HCT116 (cell line): ENCODE measurements at regions not wholly inside any gene's neighbourhood (a gene's known extent, or its start where the extent isn't known, plus 50 kb on each side); places are given as distances from the start of the nearest gene placed in this dataset.

ENCODE experiments used
- ATAC-seq: fragments of 200-7000 bp; cut with Tn5 transposase; 2 replicates; pipeline ENCODE4 v1.9.1; 2020; ENCODE audit warnings: mild to moderate bottlenecking, moderate library complexity
- BruUV-seq: library from RNA; stranded (reverse); fragments of 400-500 nt; replicated peaks from 2 replicates; lab custom pipeline; 2021; lab: Mats Ljungman, UMichigan
- CTCF ChIA-PET: fragments of 300-600 bp; sonication (Branson Sonifier 250); formaldehyde crosslinking; loops from one replicate; lab custom pipeline; 2021; ENCODE audit warnings: antibody characterized with exemption; lab: Charles Lee
- POLR2A ChIA-PET: fragments of 300-600, 350-600 bp; sonication (Branson Sonifier 250); formaldehyde crosslinking; loops from one replicate; lab custom pipeline; 2021; ENCODE audit warnings: antibody characterized with exemption; lab: Charles Lee
- RAD21 ChIA-PET, 2 experiments: fragments of 300-600 bp; sonication (Branson Sonifier 250); formaldehyde crosslinking; loops; one replicate each; lab custom pipeline; 2023; ENCODE audit warnings: low total read pairs in 2 of 2; ENCODE audit not compliant: uncharacterized antibody in 2 of 2, unreplicated experiment in 2 of 2, low non-redundant PET in 1 of 2; lab: Charles Lee
- DNase-seq: peaks from one replicate; pipeline ENCODE4 v3.0.0-alpha.2; 2010; ENCODE audit warnings: low read depth, low spot score
- H2AFZ ChIP-seq: fragments of 200-600 bp; shearing (Covaris generic), sonication (generic); 2 replicates; pipeline ENCODE4 v1.6.1; 2017; ENCODE audit warnings: low read depth, mixed run types, mixed read lengths, antibody characterized with exemption, low read length; ENCODE audit not compliant: poor library complexity, severe bottlenecking
- H3K27ac ChIP-seq: 2 replicates; pipeline ENCODE4 v1.5.1; 2012; ENCODE audit warnings: low read depth, low read length
- H3K27me3 ChIP-seq: fragments of 200-600 bp; sonication (generic); 2 replicates; pipeline ENCODE4 v1.6.1; 2016; ENCODE audit warnings: mixed run types, low read length, mixed read lengths; ENCODE audit not compliant: insufficient read depth
- H3K36me3 ChIP-seq, 2 experiments: fragments of 200-500 bp in 1 of 2; fragments of 200-600 bp in 1 of 2; sonication (Bioruptor generic) in 1 of 2; sonication (generic) in 1 of 2; 2 replicates each; pipeline versions ENCODE4 v1.5.1 to v1.6.1; 2014 to 2016; ENCODE audit warnings: low read length in 2 of 2, inconsistent platforms in 1 of 2, mixed read lengths in 1 of 2, mixed run types in 1 of 2; ENCODE audit not compliant: insufficient read depth in 2 of 2, control insufficient read depth in 1 of 2
- H3K4me1 ChIP-seq, 2 experiments: fragments of 200-600 bp in 1 of 2; sonication (generic) in 1 of 2; 2 replicates each; pipeline versions ENCODE4 v1.5.1 to v1.6.1; 2012 to 2017; ENCODE audit warnings: low read length in 2 of 2, inconsistent platforms in 1 of 2, mild to moderate bottlenecking in 1 of 2, mixed read lengths in 1 of 2, mixed run types in 1 of 2, moderate library complexity in 1 of 2; ENCODE audit not compliant: insufficient read depth in 2 of 2, control insufficient read depth in 1 of 2
- H3K4me2 ChIP-seq: fragments of 200-600 bp; sonication (generic); 2 replicates; pipeline ENCODE4 v1.6.1; 2017; ENCODE audit warnings: mixed run types, low read length, mixed read lengths
- H3K4me3 ChIP-seq, 2 experiments: fragments of 200-600 bp in 1 of 2; sonication (generic) in 1 of 2; replicated peaks in 1 of 2; 2 replicates each; pipeline ENCODE4 v1.5.1; 2011 to 2016; ENCODE audit warnings: low read length in 2 of 2, control low read depth in 1 of 2, low read depth in 1 of 2, mild to moderate bottlenecking in 1 of 2, mixed read lengths in 1 of 2, mixed run types in 1 of 2
- H3K79me2 ChIP-seq: fragments of 200-600 bp; sonication (generic); 2 replicates; pipeline ENCODE4 v1.6.1; 2017; ENCODE audit warnings: mild to moderate bottlenecking, mixed run types, low read length, moderate library complexity, mixed read lengths; ENCODE audit not compliant: insufficient read depth
- H3K9ac ChIP-seq: fragments of 200-600 bp; sonication (generic); 2 replicates; pipeline ENCODE4 v1.6.1; 2016; ENCODE audit warnings: low read length, mixed read lengths
- H3K9me2 ChIP-seq: fragments of 200-600 bp; sonication (generic), shearing (Covaris generic); 2 replicates; pipeline ENCODE4 v1.6.1; 2017; ENCODE audit warnings: mixed run types, mild to moderate bottlenecking, moderate library complexity; ENCODE audit not compliant: insufficient read depth
- H3K9me3 ChIP-seq, 2 experiments: fragments of 200-500 bp in 1 of 2; fragments of 200-600 bp in 1 of 2; sonication (Bioruptor generic) in 1 of 2; sonication (generic) in 1 of 2; 2 replicates each; pipeline ENCODE4 v1.6.1; 2014 to 2017; ENCODE audit warnings: low read length in 2 of 2, mixed read lengths in 2 of 2, inconsistent platforms in 1 of 2, low read depth in 1 of 2, mild to moderate bottlenecking in 1 of 2, mixed run types in 1 of 2, moderate library complexity in 1 of 2; ENCODE audit not compliant: control insufficient read depth in 1 of 2, insufficient read depth in 1 of 2
- H4K20me1 ChIP-seq: fragments of 200-600 bp; sonication (generic), shearing (Covaris generic); 2 replicates; pipeline ENCODE4 v1.6.1; 2017; ENCODE audit warnings: mixed run types, mild to moderate bottlenecking, moderate library complexity; ENCODE audit not compliant: insufficient read depth
- CEBPB ChIP-seq: IDR thresholded peaks from 2 replicates; pipeline ENCODE4 v1.6.1; 2012; ENCODE audit warnings: low read depth
- ELF1 ChIP-seq: IDR thresholded peaks from 2 replicates; pipeline ENCODE4 v1.6.1; 2012; ENCODE audit warnings: low read depth, borderline replicate concordance
- EZH2 ChIP-seq: fragments of 200-600 bp; sonication (generic); IDR thresholded peaks from 2 replicates; pipeline ENCODE4 v1.6.1; 2017; ENCODE audit warnings: antibody characterized with exemption, mixed run types
- POLR2A ChIP-seq: IDR thresholded peaks from 2 replicates; pipeline ENCODE4 v1.7.0; 2011; ENCODE audit warnings: borderline replicate concordance; ENCODE audit not compliant: insufficient read depth, insufficient read length; ENCODE audit errors: extremely low read depth
- POLR2AphosphoS5 ChIP-seq: IDR thresholded peaks from 2 replicates; pipeline ENCODE4 v1.6.1; 2011; ENCODE audit warnings: mild to moderate bottlenecking, low read depth, low read length, moderate library complexity
- SIN3A ChIP-seq: IDR thresholded peaks from 2 replicates; pipeline ENCODE4 v1.6.1; 2012; ENCODE audit warnings: low read depth
- SP1 ChIP-seq: IDR thresholded peaks from 2 replicates; pipeline ENCODE4 v1.6.1; 2012; ENCODE audit warnings: low read depth
- TCF7L2 ChIP-seq: IDR thresholded peaks from 2 replicates; pipeline ENCODE4 v1.7.0; 2011; ENCODE audit warnings: borderline replicate concordance, inconsistent platforms; ENCODE audit not compliant: insufficient read depth, insufficient read length; ENCODE audit errors: extremely low read depth
- YY1 ChIP-seq: IDR thresholded peaks from 2 replicates; pipeline ENCODE4 v1.6.1; 2011; ENCODE audit warnings: low read length, low read depth, moderate library complexity, mild to moderate bottlenecking; ENCODE audit not compliant: insufficient replicate concordance; ENCODE audit errors: extremely low read depth
- ZFX ChIP-seq: fragments of 450-650 bp; IDR thresholded peaks from 2 replicates; pipeline ENCODE4 v1.6.1; 2017
- ZNF274 ChIP-seq: fragments of 200-500 bp; sonication (Bioruptor generic); IDR thresholded peaks from 2 replicates; pipeline ENCODE4 v1.6.1; 2014; ENCODE audit warnings: mild to moderate bottlenecking, low read depth, low read length, inconsistent platforms
- intact Hi-C: fragments of 100-400 bp; cut with micrococcal nuclease; formaldehyde crosslinking; loops from 2 replicates; pipeline ENCODE4 v1.10.0; 2022
- TF ChIP-seq, protein P1 (sequence below), 3 experiments: fragments of 200-600 bp in 1 of 3; sonication (generic) in 1 of 3; IDR thresholded peaks in 2 of 3; conservative IDR thresholded peaks in 1 of 3; 2 replicates each; pipeline ENCODE4 v1.5.1; 2012 to 2017; ENCODE audit warnings: low read depth in 2 of 3, low read length in 2 of 3, antibody characterized with exemption in 1 of 3, borderline replicate concordance in 1 of 3, control low read depth in 1 of 3, mild to moderate bottlenecking in 1 of 3, mixed read lengths in 1 of 3, mixed run types in 1 of 3, moderate library complexity in 1 of 3; ENCODE audit not compliant: insufficient read depth in 1 of 3
- TF ChIP-seq, protein P2 (sequence below): IDR thresholded peaks from 2 replicates; pipeline ENCODE4 v1.6.1; 2012
- TF ChIP-seq, protein P3 (sequence below): IDR thresholded peaks from 2 replicates; pipeline ENCODE4 v1.6.1; 2012; ENCODE audit warnings: low read depth
- TF ChIP-seq, protein P4 (sequence below): IDR thresholded peaks from 2 replicates; pipeline ENCODE4 v1.6.1; 2011; ENCODE audit warnings: mild to moderate bottlenecking, low read length, moderate library complexity; ENCODE audit not compliant: insufficient replicate concordance; ENCODE audit errors: extremely low read depth

DNA sequence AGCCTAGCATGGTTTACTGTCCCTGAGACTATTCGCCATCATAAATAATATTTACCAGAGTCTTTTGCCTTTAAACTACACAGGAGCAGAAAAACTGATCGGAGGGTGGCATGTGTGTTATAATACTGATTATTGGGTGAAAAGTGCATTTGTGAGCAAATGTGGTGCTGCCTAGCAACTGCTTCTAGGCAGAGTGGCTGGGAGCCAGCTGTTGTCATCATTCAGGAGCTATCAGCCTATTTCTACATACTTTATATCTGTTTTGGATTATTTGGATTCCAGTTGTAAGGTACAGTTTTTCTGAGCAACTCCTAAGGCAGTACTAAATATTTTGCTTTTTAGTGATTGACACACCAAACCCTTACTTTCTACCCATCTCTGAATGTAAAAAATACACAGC, 75.0 kb upstream of the MSTN start:
- Histone ChIP-seq H3K4me2 (no peak overlapping the region), H3K27ac (no peak overlapping the region), H3K4me3 (no peak overlapping the region), H3K79me2 (no peaks in the 10 kb centered on the region), H3K36me3 (0 out of 4 replicates have a peak, but pooled peaks cover 0 to 4% of the 10 kb centered on the region in 2 experiments), H3K9me3 (no peaks in the 10 kb centered on the region), H3K27me3 (no peaks in the 10 kb centered on the region), H3K9ac (no peak overlapping the region), H2AFZ (no peak overlapping the region), H3K9me2 (no peaks in the 10 kb centered on the region), H3K4me1 (no peaks in the 10 kb centered on the region), H4K20me1 (no peaks in the 10 kb centered on the region)
- ChIA-PET CTCF (interaction anchor here (1.0 kb wide), 1 partner anchor 18 kb away, joined by 3 read pairs; no protein-coding TSS in a partner anchor), POLR2A (no interaction called here), RAD21 (no interaction called here)
- BruUV-seq = no TSS peak
- intact Hi-C loops = no loop called here
- no peak for DNase-seq
- no peak for ATAC-seq
- TF ChIP-seq SP1 (no peak), POLR2AphosphoS5 (no peak), TCF7L2 (no peak), ZNF274 (no peak), EZH2 (no peak), SIN3A (no peak), CEBPB (no peak), ZFX (no peak), POLR2A (no peak), ELF1 (no peak), YY1 (no peak)
- TF ChIP-seq, protein P1, sequence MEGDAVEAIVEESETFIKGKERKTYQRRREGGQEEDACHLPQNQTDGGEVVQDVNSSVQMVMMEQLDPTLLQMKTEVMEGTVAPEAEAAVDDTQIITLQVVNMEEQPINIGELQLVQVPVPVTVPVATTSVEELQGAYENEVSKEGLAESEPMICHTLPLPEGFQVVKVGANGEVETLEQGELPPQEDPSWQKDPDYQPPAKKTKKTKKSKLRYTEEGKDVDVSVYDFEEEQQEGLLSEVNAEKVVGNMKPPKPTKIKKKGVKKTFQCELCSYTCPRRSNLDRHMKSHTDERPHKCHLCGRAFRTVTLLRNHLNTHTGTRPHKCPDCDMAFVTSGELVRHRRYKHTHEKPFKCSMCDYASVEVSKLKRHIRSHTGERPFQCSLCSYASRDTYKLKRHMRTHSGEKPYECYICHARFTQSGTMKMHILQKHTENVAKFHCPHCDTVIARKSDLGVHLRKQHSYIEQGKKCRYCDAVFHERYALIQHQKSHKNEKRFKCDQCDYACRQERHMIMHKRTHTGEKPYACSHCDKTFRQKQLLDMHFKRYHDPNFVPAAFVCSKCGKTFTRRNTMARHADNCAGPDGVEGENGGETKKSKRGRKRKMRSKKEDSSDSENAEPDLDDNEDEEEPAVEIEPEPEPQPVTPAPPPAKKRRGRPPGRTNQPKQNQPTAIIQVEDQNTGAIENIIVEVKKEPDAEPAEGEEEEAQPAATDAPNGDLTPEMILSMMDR (IDR thresholded peaks at IDR 0.05 in 2 of 3, conservative IDR thresholded peaks at IDR 0.05 in 1 of 3; ENCODE audit: borderline replicate concordance in 1 of 3, insufficient read depth in 1 of 3, low read depth in 2 of 3, low read length in 2 of 3) = no peak
- TF ChIP-seq, protein P2, sequence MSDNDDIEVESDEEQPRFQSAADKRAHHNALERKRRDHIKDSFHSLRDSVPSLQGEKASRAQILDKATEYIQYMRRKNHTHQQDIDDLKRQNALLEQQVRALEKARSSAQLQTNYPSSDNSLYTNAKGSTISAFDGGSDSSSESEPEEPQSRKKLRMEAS = no peak
- TF ChIP-seq, protein P3, sequence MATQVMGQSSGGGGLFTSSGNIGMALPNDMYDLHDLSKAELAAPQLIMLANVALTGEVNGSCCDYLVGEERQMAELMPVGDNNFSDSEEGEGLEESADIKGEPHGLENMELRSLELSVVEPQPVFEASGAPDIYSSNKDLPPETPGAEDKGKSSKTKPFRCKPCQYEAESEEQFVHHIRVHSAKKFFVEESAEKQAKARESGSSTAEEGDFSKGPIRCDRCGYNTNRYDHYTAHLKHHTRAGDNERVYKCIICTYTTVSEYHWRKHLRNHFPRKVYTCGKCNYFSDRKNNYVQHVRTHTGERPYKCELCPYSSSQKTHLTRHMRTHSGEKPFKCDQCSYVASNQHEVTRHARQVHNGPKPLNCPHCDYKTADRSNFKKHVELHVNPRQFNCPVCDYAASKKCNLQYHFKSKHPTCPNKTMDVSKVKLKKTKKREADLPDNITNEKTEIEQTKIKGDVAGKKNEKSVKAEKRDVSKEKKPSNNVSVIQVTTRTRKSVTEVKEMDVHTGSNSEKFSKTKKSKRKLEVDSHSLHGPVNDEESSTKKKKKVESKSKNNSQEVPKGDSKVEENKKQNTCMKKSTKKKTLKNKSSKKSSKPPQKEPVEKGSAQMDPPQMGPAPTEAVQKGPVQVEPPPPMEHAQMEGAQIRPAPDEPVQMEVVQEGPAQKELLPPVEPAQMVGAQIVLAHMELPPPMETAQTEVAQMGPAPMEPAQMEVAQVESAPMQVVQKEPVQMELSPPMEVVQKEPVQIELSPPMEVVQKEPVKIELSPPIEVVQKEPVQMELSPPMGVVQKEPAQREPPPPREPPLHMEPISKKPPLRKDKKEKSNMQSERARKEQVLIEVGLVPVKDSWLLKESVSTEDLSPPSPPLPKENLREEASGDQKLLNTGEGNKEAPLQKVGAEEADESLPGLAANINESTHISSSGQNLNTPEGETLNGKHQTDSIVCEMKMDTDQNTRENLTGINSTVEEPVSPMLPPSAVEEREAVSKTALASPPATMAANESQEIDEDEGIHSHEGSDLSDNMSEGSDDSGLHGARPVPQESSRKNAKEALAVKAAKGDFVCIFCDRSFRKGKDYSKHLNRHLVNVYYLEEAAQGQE = no peak
- TF ChIP-seq, protein P4, sequence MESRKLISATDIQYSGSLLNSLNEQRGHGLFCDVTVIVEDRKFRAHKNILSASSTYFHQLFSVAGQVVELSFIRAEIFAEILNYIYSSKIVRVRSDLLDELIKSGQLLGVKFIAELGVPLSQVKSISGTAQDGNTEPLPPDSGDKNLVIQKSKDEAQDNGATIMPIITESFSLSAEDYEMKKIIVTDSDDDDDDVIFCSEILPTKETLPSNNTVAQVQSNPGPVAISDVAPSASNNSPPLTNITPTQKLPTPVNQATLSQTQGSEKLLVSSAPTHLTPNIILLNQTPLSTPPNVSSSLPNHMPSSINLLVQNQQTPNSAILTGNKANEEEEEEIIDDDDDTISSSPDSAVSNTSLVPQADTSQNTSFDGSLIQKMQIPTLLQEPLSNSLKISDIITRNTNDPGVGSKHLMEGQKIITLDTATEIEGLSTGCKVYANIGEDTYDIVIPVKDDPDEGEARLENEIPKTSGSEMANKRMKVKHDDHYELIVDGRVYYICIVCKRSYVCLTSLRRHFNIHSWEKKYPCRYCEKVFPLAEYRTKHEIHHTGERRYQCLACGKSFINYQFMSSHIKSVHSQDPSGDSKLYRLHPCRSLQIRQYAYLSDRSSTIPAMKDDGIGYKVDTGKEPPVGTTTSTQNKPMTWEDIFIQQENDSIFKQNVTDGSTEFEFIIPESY = no peak
- TF ChIP-seq, all 23 proteins: peak for 0
